Ovary (tissue), 7 donors: ENCODE measurements at regions not wholly inside any gene's neighbourhood (a gene's known extent, or its start where the extent isn't known, plus 50 kb on each side); places are given as distances from the start of the nearest gene placed in this dataset.

Source experiments
- DNase-seq, 5 donors: peaks; one replicate each; pipeline ENCODE4 v3.0.0-alpha.2; 2019 to 2020
- H3K27ac ChIP-seq, 2 donors: fragments of 200-600 bp; one replicate each; pipeline versions ENCODE4 v1.5.1 to v1.8.0; 2019 to 2022
- H3K27me3 ChIP-seq: fragments of 200-600 bp; one replicate; pipeline ENCODE4 v1.8.0; 2022
- H3K36me3 ChIP-seq: fragments of 200-600 bp; sonication (generic); one replicate; pipeline ENCODE4 v1.5.1; 2019
- H3K4me1 ChIP-seq: one replicate; pipeline ENCODE4 v1.8.1; 2013; ENCODE audit warnings: mild to moderate bottlenecking, moderate library complexity; ENCODE audit not compliant: insufficient read depth
- H3K4me3 ChIP-seq: fragments of 200-600 bp; sonication (generic); one replicate; pipeline ENCODE4 v1.5.1; 2017
- H3K9me3 ChIP-seq, 2 donors: fragments of 200-600 bp in 1 of 2; sonication (generic) in 1 of 2; one replicate each; pipeline versions ENCODE4 v1.5.1 to v1.8.1; 2013 to 2019; ENCODE audit warnings: mild to moderate bottlenecking in 1 of 2, moderate library complexity in 1 of 2
- EP300 ChIP-seq: sonication (generic); formaldehyde crosslinking; IDR thresholded peaks from one replicate; pipeline ENCODE4 v1.6.1; 2017; ENCODE audit warnings: antibody characterized with exemption
- POLR2A ChIP-seq: fragments of 450-650 bp; IDR thresholded peaks from one replicate; pipeline ENCODE4 v1.6.1; 2017; ENCODE audit warnings: antibody characterized with exemption, mild to moderate bottlenecking, moderate library complexity
- WGBS, 3 donors: extraction: QIAGEN DNeasy Blood & Tissue Kit in 1 of 3; methylation state at CpG; one replicate each; pipeline versions ENCODE4 v1.1.5 to v1.1.7; 2013 to 2017; 5-methylcytosine and 5-hydroxymethylcytosine counted together
- intact Hi-C, 4 donors: fragments of 100-400 bp; cut with DNase I; formaldehyde crosslinking; loops; one replicate each; pipeline versions ENCODE4 v1.11.0 to v1.15.1; 2022 to 2023
- TF ChIP-seq, protein P1 (sequence below), 3 donors: fragments of 450-650 bp in 2 of 3; fragments of 200-600 bp in 1 of 3; IDR thresholded peaks; one replicate each; pipeline versions ENCODE4 v1.5.1 to v1.8.0; 2016 to 2022; ENCODE audit warnings: antibody characterized with exemption in 3 of 3, mild to moderate bottlenecking in 1 of 3
- donor health status: DM: no; HTN: no; CAD: no; lungs with moderate emphysema.
- donor health status: DM: no; HTN: no; CAD: no.
- donor health status: Bipolar disorder and iron deficiency.
- donor health status: DM: no; HTN: no; CAD: no.
- donor health status: DM: yes; HTN: yes; CAD: no.

DNA sequence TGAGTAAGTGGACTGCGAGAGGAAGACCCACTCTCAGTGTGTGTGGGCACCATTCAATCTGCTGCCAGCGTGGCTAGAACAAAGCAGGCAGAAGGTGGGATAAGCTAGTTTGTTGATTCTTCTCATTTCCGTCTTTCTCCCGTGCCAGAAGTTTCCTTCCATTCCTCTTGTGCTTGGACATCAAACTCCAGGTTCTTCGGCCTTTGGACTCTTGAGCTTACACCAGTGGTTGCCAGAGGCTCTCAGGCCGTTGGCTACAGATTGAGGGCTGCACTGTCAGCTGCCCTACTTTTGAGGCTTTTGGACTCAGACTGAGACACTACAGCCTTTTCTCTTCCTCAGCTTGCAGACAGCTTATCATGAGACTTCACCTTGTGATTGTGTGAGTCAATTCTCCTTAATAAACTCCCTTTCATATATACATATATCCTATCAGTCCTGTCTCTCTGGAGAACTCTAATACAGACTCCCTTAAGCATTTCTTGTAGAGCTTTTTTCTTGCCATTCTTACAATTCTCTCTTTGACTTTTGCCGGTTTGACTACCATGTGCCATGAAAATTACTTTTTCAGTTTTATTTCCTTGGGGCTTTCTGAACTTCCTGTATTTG, 494.9 kb downstream of the PRR16 start:
- Histone ChIP-seq H3K4me1 (no peaks in the 10 kb centered on the region), H3K27me3 (no peaks in the 10 kb centered on the region), H3K36me3 (no peaks in the 10 kb centered on the region), H3K9me3 (no peaks in the 10 kb centered on the region), H3K27ac (no peak overlapping the region), H3K4me3 (no peak overlapping the region)
- intact Hi-C loops: no loop called here
- TF ChIP-seq POLR2A (no peak), EP300 (no peak)
- TF ChIP-seq, protein P1, sequence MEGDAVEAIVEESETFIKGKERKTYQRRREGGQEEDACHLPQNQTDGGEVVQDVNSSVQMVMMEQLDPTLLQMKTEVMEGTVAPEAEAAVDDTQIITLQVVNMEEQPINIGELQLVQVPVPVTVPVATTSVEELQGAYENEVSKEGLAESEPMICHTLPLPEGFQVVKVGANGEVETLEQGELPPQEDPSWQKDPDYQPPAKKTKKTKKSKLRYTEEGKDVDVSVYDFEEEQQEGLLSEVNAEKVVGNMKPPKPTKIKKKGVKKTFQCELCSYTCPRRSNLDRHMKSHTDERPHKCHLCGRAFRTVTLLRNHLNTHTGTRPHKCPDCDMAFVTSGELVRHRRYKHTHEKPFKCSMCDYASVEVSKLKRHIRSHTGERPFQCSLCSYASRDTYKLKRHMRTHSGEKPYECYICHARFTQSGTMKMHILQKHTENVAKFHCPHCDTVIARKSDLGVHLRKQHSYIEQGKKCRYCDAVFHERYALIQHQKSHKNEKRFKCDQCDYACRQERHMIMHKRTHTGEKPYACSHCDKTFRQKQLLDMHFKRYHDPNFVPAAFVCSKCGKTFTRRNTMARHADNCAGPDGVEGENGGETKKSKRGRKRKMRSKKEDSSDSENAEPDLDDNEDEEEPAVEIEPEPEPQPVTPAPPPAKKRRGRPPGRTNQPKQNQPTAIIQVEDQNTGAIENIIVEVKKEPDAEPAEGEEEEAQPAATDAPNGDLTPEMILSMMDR (IDR thresholded peaks at IDR 0.05): no peak
- no peak for DNase-seq
- 82 to 88% (median 82%) methylated on average over 7 of the region's 7 CpGs for whole genome bisulfite sequencing, 3 donors

DNA sequence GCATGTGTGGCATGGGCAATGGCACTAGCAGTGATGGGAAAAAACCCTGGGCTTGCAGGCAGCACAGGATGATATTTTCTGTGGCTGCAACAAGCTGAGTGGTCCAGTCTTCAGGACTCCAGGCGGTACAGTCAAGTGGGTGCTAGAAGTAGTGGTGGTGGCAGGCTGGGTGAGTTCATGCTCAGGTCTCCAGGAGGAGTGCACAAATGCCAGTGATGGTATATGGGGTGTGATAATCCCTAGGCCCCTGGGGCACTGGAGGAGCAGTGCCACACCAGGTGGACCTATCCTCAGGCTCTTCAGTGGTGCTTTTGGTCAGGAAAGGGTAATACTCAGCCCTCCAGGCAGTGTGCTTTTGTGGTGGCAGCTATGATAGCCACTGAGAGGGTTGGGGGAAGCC, 496.4 kb downstream of the PRR16 start:
- no peak for DNase-seq
- no peak overlapping the region for H3K4me3 ChIP-seq
- no peaks in the 10 kb centered on the region for H3K36me3 ChIP-seq
- intact Hi-C loops: no loop called here
- no peak overlapping the region for H3K27ac ChIP-seq
- no peaks in the 10 kb centered on the region for H3K27me3 ChIP-seq
- 83 to 100% (median 91%) methylated on average over 1 of the region's 1 CpG for WGBS, 3 donors
- no peaks in the 10 kb centered on the region for H3K9me3 ChIP-seq
- no peaks in the 10 kb centered on the region for H3K4me1 ChIP-seq
- TF ChIP-seq POLR2A: no peak
- TF ChIP-seq, protein P1 (IDR thresholded peaks at IDR 0.05): no peak

DNA sequence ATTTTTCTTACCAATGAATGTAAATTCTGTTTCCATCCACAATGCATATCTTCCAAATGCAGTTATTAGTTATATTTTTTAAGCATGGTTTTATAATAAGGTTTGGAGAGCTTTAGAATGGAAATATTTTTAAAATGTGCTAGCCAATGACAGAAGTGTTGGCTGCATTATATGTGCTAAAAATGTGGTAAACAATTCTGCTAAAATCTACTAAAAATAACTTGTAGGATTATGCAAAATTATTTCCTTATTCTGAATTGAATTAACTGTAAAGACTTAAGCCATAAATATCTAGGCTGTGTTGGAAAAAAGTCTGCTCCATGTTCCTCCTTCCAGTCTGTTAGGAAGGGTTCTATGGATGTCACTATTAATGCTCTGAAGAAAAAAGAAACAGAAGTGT, 503.3 kb downstream of the PRR16 start:
- no peak overlapping the region for H3K27ac ChIP-seq
- no peaks in the 10 kb centered on the region for H3K4me1 ChIP-seq
- no peaks in the 10 kb centered on the region for H3K9me3 ChIP-seq
- intact Hi-C loops: no loop called here
- no peak overlapping the region for H3K4me3 ChIP-seq
- no peak for DNase-seq
- no peaks in the 10 kb centered on the region for H3K27me3 ChIP-seq
- H3K36me3 ChIP-seq: no peaks in the 10 kb centered on the region
- TF ChIP-seq, protein P1 (IDR thresholded peaks at IDR 0.05): no peak
- TF ChIP-seq POLR2A (no peak), EP300 (no peak)

DNA sequence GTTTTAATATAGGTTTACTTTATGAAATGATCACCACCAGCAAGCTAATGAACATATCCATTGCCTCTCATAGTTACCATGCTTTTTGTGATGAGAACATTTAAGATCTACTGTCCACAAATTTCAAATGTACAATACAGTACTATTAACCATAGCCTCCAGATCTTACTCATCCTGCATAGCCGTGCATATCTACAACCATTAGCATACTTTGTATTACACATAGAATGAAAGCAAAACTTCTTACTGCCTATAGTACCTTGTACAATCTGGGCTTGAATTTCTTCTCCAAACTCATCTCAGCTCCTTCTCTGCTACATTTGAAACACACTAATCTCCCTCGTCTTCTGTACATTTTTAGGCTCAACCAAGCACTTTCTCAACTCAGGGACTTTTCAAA, 510.6 kb downstream of the PRR16 start:
- no peaks in the 10 kb centered on the region for H3K9me3 ChIP-seq
- H3K36me3 ChIP-seq: no peaks in the 10 kb centered on the region
- intact Hi-C loops: no loop called here
- no peaks in the 10 kb centered on the region for H3K4me1 ChIP-seq
- 70 to 80% (median 77%) methylated on average over 2 of the region's 2 CpGs for WGBS, 3 donors
- TF ChIP-seq, protein P1 (IDR thresholded peaks at IDR 0.05): no peak
- H3K4me3 ChIP-seq: no peak overlapping the region
- no peak overlapping the region for H3K27ac ChIP-seq
- no peaks in the 10 kb centered on the region for H3K27me3 ChIP-seq
- DNase-seq: no peak

DNA sequence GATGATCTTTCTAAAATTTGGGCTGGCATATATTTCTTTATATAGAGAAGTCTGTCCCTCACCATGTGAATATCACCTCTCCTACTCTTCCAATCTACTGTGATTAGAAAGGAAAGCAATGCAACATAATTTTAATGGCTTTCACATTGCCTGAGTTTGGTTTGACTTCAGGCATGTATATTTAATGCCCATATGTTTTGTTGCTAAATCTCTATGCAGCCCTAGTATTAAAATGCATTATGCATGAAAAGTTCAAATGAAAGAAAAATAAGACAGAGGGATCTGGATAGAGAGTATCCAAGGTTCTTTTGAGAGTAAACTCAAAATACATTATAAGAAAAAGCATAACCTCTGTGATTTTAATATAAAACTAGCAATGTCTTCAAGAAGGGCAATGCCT, 518.3 kb downstream of the PRR16 start:
- Histone ChIP-seq H3K36me3 (no peaks in the 10 kb centered on the region), H3K4me1 (no peaks in the 10 kb centered on the region), H3K27me3 (no peaks in the 10 kb centered on the region), H3K4me3 (no peak overlapping the region), H3K27ac (no peak overlapping the region), H3K9me3 (no peaks in the 10 kb centered on the region)
- intact Hi-C loops: no loop called here
- no peak for DNase-seq
- TF ChIP-seq EP300 (no peak), POLR2A (no peak)
- TF ChIP-seq, protein P1 (IDR thresholded peaks at IDR 0.05): no peak
